Esophagus squamous epithelium (tissue), 4 donors: ENCODE measurements at regions not wholly inside any gene's neighbourhood (a gene's known extent, or its start where the extent isn't known, plus 50 kb on each side); places are given as distances from the start of the nearest gene placed in this dataset.

Experiments
- CTCF ChIP-seq, 6 experiments: fragments of 450-650 bp in 4 of 6; fragments of 200-600 bp in 2 of 6; sonication (generic) in 2 of 6; IDR thresholded peaks; one replicate each; pipeline ENCODE4 v1.5.1; 2016 to 2019; ENCODE audit warnings: antibody characterized with exemption in 6 of 6, mild to moderate bottlenecking in 4 of 6, moderate library complexity in 4 of 6
- POLR2A ChIP-seq, 4 donors: fragments of 450-650 bp; IDR thresholded peaks; one replicate each; pipeline ENCODE4 v1.6.1; 2017; ENCODE audit warnings: antibody characterized with exemption in 4 of 4, mild to moderate bottlenecking in 4 of 4, moderate library complexity in 3 of 4

GRCh38 chr1:184908506-184908905, 65.8 kb downstream of the NIBAN1 start:
- TF ChIP-seq CTCF (IDR thresholded peaks at IDR 0.05) (no peak), POLR2A (IDR thresholded peaks at IDR 0.05) (no peak)
